Left lung (tissue), 4 donors: ENCODE measurements at regions not wholly inside any gene's neighbourhood (a gene's known extent, or its start where the extent isn't known, plus 50 kb on each side); places are given as distances from the start of the nearest gene placed in this dataset.
A peak's percentile ranks its signal among the peaks of the same experiment; 100 is the strongest.

Experiments
- ATAC-seq: fragments of 200-7000 bp; cut with Tn5 transposase; one replicate; pipeline ENCODE4 v1.9.1; 2020; ENCODE audit warnings: moderate library complexity
- DNase-seq, 4 donors: peaks; one replicate each; pipeline ENCODE4 v3.0.0-alpha.2; 2013 to 2020
- H3K27ac ChIP-seq, 2 donors: fragments of 200-600 bp; sonication (generic) in 1 of 2; one replicate each; pipeline versions ENCODE4 v1.5.0 to v1.8.0; 2020 to 2021
- H3K27me3 ChIP-seq, 2 donors: fragments of 200-600 bp; sonication (generic) in 1 of 2; one replicate each; pipeline versions ENCODE4 v1.5.0 to v1.8.0; 2020 to 2021
- H3K36me3 ChIP-seq, 2 donors: fragments of 200-600 bp; sonication (generic) in 1 of 2; one replicate each; pipeline versions ENCODE4 v1.5.0 to v1.8.0; 2020 to 2021
- H3K4me1 ChIP-seq, 2 donors: fragments of 200-600 bp; one replicate each; pipeline ENCODE4 v1.8.0; 2021
- H3K4me3 ChIP-seq, 2 donors: fragments of 200-600 bp; sonication (generic) in 1 of 2; one replicate each; pipeline versions ENCODE4 v1.5.0 to v1.8.0; 2020 to 2021; ENCODE audit warnings: mild to moderate bottlenecking in 1 of 2
- H3K9me3 ChIP-seq, 2 donors: fragments of 200-600 bp; sonication (generic) in 1 of 2; one replicate each; pipeline versions ENCODE4 v1.5.0 to v1.8.0; 2020 to 2021
- CTCF ChIP-seq, 2 donors: fragments of 200-600 bp; sonication (generic) in 1 of 2; IDR thresholded peaks; one replicate each; pipeline versions ENCODE4 v1.5.0 to v1.8.0; 2021; ENCODE audit warnings: antibody characterized with exemption in 2 of 2
- intact Hi-C, 2 donors: fragments of 100-400 bp; cut with DNase I; formaldehyde crosslinking; loops; one replicate each; pipeline versions ENCODE4 v1.11.2 to v1.14.2; 2022
- donor health status: DM: no; HTN: yes; CAD: no.
- donor health status: DM: no; HTN: no; CAD: no.

GRCh38 chr3:31391150-31391549 is 141.6 kb upstream of the STT3B start:
- no peak for TF ChIP-seq CTCF (IDR thresholded peaks at IDR 0.05)
- Histone ChIP-seq H3K4me3 (no peak overlapping the region), H3K36me3 (no peaks in the 10 kb centered on the region), H3K27me3 (no peaks in the 10 kb centered on the region), H3K27ac (no peak overlapping the region), H3K4me1 (no peaks in the 10 kb centered on the region), H3K9me3 (no peaks in the 10 kb centered on the region)
- no peak for ATAC-seq
- DNase-seq, result no peak
- intact Hi-C loops, result no loop called here

- Histone ChIP-seq H3K27ac (no peak overlapping the region), H3K36me3 (no peaks in the 10 kb centered on the region), H3K27me3 (no peaks in the 10 kb centered on the region), H3K4me1 (no peaks in the 10 kb centered on the region), H3K9me3 (no peaks in the 10 kb centered on the region), H3K4me3 (no peak overlapping the region)
- ATAC-seq (no peak), DNase-seq (no peak)
- intact Hi-C loops, result no loop called here
- TF ChIP-seq CTCF (IDR thresholded peaks at IDR 0.05), result no peak
Measured at GRCh38 chr3:31392568-31392967, 140.2 kb upstream of the STT3B start.

GRCh38 chr3:31399271-31399670 is 133.5 kb upstream of the STT3B start:
- Histone ChIP-seq H3K27me3 (no peaks in the 10 kb centered on the region), H3K36me3 (no peaks in the 10 kb centered on the region), H3K9me3 (no peaks in the 10 kb centered on the region), H3K4me3 (no peak overlapping the region), H3K4me1 (no peaks in the 10 kb centered on the region), H3K27ac (no peak overlapping the region)
- TF ChIP-seq CTCF (IDR thresholded peaks at IDR 0.05), result no peak
- intact Hi-C loops, result no loop called here
- ATAC-seq (no peak), DNase-seq (no peak)

- no peak for TF ChIP-seq CTCF (IDR thresholded peaks at IDR 0.05)
- no peaks in the 10 kb centered on the region for H3K4me1 ChIP-seq
- intact Hi-C loops, result no loop called here
- no peaks in the 10 kb centered on the region for H3K27me3 ChIP-seq
- no peaks in the 10 kb centered on the region for H3K36me3 ChIP-seq
- peak overlapping the region in 1 of 2 donors; percentile 26 for H3K27ac ChIP-seq
- no peaks in the 10 kb centered on the region for H3K9me3 ChIP-seq
- DNase-seq (peak in 1 of 4 donors; percentile 8), ATAC-seq (no peak)
- no peak overlapping the region for H3K4me3 ChIP-seq
Measured at GRCh38 chr3:31402117-31402516, 130.6 kb upstream of the STT3B start.

- Histone ChIP-seq H3K36me3 (no peaks in the 10 kb centered on the region), H3K27me3 (no peaks in the 10 kb centered on the region), H3K4me3 (no peak overlapping the region), H3K27ac (no peak overlapping the region), H3K4me1 (no peaks in the 10 kb centered on the region), H3K9me3 (no peaks in the 10 kb centered on the region)
- DNase-seq (no peak), ATAC-seq (no peak)
- TF ChIP-seq CTCF (IDR thresholded peaks at IDR 0.05), result no peak
- intact Hi-C loops, result no loop called here
Measured at GRCh38 chr3:31403197-31403596, 129.5 kb upstream of the STT3B start.
